ENCODE measurements at regions not wholly inside any gene's neighbourhood (a gene's known extent, or its start where the extent isn't known, plus 50 kb on each side); places are given as distances from the start of the nearest gene placed in this dataset.

DNA sequence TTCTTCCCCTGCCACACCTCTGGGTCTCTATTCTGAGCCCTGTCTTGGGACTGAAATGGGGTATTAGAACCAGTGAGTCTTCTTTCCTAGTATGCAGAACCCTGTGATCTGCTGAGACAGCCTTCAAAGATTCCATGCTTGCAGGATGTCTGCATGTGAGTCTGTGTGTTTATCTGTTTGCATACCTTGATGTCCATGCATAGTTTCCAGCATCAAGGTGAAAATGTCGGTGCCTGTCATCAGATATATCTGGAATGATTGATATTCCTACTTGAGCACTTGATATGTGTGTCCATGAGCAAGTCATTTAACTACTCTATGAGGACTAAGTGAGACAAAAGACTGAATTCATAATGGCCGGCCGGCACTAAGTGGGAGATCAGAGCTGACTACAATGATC, 117.0 kb upstream of the HS3ST1 start:
- Histone ChIP-seq H3K4me3 (ENCODE audit: low read length in 3 of 3) (no peak overlapping the region), H3K27me3 (ENCODE audit: control insufficient read depth in 3 of 3, insufficient read depth in 3 of 3, low read length in 3 of 3) (no peaks in the 10 kb centered on the region), H3K9me3 (ENCODE audit: control insufficient read depth in 3 of 3, low read length in 3 of 3) (no peaks in the 10 kb centered on the region), H3K4me1 (ENCODE audit: control insufficient read depth in 3 of 3, insufficient read depth in 3 of 3, low read length in 3 of 3) (no peaks in the 10 kb centered on the region), H3K9ac (ENCODE audit: low read depth in 1 of 3, low read length in 3 of 3) (no peak overlapping the region), H3K36me3 (ENCODE audit: control insufficient read depth in 3 of 3, insufficient read depth in 3 of 3, low read length in 3 of 3) (no peaks in the 10 kb centered on the region), H3K27ac (ENCODE audit: low read depth, low read length) (no peak overlapping the region)

GRCh38 chr4:11544211-11544610, 115.5 kb upstream of the HS3ST1 start:
- no peak overlapping the region for H3K27ac ChIP-seq (ENCODE audit: low read depth, low read length)
- no peaks in the 10 kb centered on the region for H3K27me3 ChIP-seq (ENCODE audit: control insufficient read depth in 3 of 3, insufficient read depth in 3 of 3, low read length in 3 of 3)
- H3K4me3 ChIP-seq (ENCODE audit: low read length in 3 of 3) = no peak overlapping the region
- no peak overlapping the region for H3K9ac ChIP-seq (ENCODE audit: low read depth in 1 of 3, low read length in 3 of 3)
- H3K36me3 ChIP-seq (ENCODE audit: control insufficient read depth in 3 of 3, insufficient read depth in 3 of 3, low read length in 3 of 3) = no peaks in the 10 kb centered on the region
- H3K4me1 ChIP-seq (ENCODE audit: control insufficient read depth in 3 of 3, insufficient read depth in 3 of 3, low read length in 3 of 3) = no peaks in the 10 kb centered on the region
- H3K9me3 ChIP-seq (ENCODE audit: control insufficient read depth in 3 of 3, low read length in 3 of 3) = no peaks in the 10 kb centered on the region

DNA sequence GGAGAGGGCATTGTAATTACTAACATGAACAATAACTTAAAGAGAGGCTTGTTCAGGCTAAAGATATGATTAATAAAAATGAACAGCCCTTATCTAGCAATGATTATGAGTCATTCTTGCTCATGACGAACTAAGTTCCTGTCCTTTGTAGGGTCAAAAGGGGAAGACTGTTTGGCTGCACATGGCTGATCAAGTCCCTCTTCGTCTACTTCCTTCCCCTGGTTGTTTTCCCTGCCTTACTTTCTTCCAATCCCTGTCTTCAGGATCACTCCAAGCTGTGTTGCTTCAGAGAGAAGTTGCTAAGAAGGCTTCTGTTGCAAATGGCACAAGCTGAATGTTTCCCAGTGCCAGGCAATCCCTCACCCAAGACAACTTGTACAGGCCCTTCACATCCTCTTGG, 115.0 kb upstream of the HS3ST1 start:
- Histone ChIP-seq H3K9ac (ENCODE audit: low read depth in 1 of 3, low read length in 3 of 3) (no peak overlapping the region), H3K36me3 (ENCODE audit: control insufficient read depth in 3 of 3, insufficient read depth in 3 of 3, low read length in 3 of 3) (no peaks in the 10 kb centered on the region), H3K9me3 (ENCODE audit: control insufficient read depth in 3 of 3, low read length in 3 of 3) (no peaks in the 10 kb centered on the region), H3K27ac (ENCODE audit: low read depth, low read length) (no peak overlapping the region), H3K27me3 (ENCODE audit: control insufficient read depth in 3 of 3, insufficient read depth in 3 of 3, low read length in 3 of 3) (no peaks in the 10 kb centered on the region), H3K4me1 (ENCODE audit: control insufficient read depth in 3 of 3, insufficient read depth in 3 of 3, low read length in 3 of 3) (no peaks in the 10 kb centered on the region), H3K4me3 (ENCODE audit: low read length in 3 of 3) (no peak overlapping the region)

GRCh38 chr4:11542952-11543351, 114.3 kb upstream of the HS3ST1 start:
- Histone ChIP-seq H3K9me3 (ENCODE audit: control insufficient read depth in 3 of 3, low read length in 3 of 3) (no peaks in the 10 kb centered on the region), H3K27ac (ENCODE audit: low read depth, low read length) (no peak overlapping the region), H3K36me3 (ENCODE audit: control insufficient read depth in 3 of 3, insufficient read depth in 3 of 3, low read length in 3 of 3) (no peaks in the 10 kb centered on the region), H3K4me3 (ENCODE audit: low read length in 3 of 3) (no peak overlapping the region), H3K27me3 (ENCODE audit: control insufficient read depth in 3 of 3, insufficient read depth in 3 of 3, low read length in 3 of 3) (no peaks in the 10 kb centered on the region), H3K9ac (ENCODE audit: low read depth in 1 of 3, low read length in 3 of 3) (no peak overlapping the region), H3K4me1 (ENCODE audit: control insufficient read depth in 3 of 3, insufficient read depth in 3 of 3, low read length in 3 of 3) (no peaks in the 10 kb centered on the region)

DNA sequence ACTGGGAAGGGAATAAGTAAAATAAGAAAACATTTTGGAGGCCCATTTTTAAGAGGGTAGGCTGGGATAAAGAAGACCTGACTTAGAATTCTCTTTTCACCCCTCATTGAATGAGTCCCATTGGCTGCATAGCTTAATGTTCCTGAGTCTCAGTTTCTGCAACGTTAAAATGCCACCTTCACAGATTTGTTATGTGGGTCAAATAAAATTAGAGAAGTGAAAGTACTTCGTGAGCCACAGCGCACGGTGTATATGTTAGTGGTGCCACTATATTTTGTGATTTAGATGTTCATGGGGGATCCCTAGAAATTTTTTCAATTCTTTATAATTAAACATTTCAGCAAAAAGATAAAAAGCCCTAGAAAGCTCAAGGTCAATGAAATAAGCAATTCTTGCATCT, 109.2 kb upstream of the HS3ST1 start:
- H3K9ac ChIP-seq (ENCODE audit: low read depth in 1 of 3, low read length in 3 of 3) = no peak overlapping the region
- H3K4me1 ChIP-seq (ENCODE audit: control insufficient read depth in 3 of 3, insufficient read depth in 3 of 3, low read length in 3 of 3) = no peaks in the 10 kb centered on the region
- H3K27ac ChIP-seq (ENCODE audit: low read depth, low read length) = no peak overlapping the region
- no peaks in the 10 kb centered on the region for H3K9me3 ChIP-seq (ENCODE audit: control insufficient read depth in 3 of 3, low read length in 3 of 3)
- no peaks in the 10 kb centered on the region for H3K36me3 ChIP-seq (ENCODE audit: control insufficient read depth in 3 of 3, insufficient read depth in 3 of 3, low read length in 3 of 3)
- no peak overlapping the region for H3K4me3 ChIP-seq (ENCODE audit: low read length in 3 of 3)
- no peaks in the 10 kb centered on the region for H3K27me3 ChIP-seq (ENCODE audit: control insufficient read depth in 3 of 3, insufficient read depth in 3 of 3, low read length in 3 of 3)

- peaks cover 0 to 2% (median 0%) of the 10 kb centered on the region in 3 donors for H3K9me3 ChIP-seq (ENCODE audit: control insufficient read depth in 3 of 3, low read length in 3 of 3)
- no peak overlapping the region for H3K9ac ChIP-seq (ENCODE audit: low read depth in 1 of 3, low read length in 3 of 3)
- no peaks in the 10 kb centered on the region for H3K27me3 ChIP-seq (ENCODE audit: control insufficient read depth in 3 of 3, insufficient read depth in 3 of 3, low read length in 3 of 3)
- no peak overlapping the region for H3K4me3 ChIP-seq (ENCODE audit: low read length in 3 of 3)
- H3K4me1 ChIP-seq (ENCODE audit: control insufficient read depth in 3 of 3, insufficient read depth in 3 of 3, low read length in 3 of 3) = no peaks in the 10 kb centered on the region
- H3K36me3 ChIP-seq (ENCODE audit: control insufficient read depth in 3 of 3, insufficient read depth in 3 of 3, low read length in 3 of 3) = no peaks in the 10 kb centered on the region
- H3K27ac ChIP-seq (ENCODE audit: low read depth, low read length) = no peak overlapping the region
These were observed 106.6 kb upstream of the HS3ST1 start for GRCh38 chr4:11535333-11535732.

DNA sequence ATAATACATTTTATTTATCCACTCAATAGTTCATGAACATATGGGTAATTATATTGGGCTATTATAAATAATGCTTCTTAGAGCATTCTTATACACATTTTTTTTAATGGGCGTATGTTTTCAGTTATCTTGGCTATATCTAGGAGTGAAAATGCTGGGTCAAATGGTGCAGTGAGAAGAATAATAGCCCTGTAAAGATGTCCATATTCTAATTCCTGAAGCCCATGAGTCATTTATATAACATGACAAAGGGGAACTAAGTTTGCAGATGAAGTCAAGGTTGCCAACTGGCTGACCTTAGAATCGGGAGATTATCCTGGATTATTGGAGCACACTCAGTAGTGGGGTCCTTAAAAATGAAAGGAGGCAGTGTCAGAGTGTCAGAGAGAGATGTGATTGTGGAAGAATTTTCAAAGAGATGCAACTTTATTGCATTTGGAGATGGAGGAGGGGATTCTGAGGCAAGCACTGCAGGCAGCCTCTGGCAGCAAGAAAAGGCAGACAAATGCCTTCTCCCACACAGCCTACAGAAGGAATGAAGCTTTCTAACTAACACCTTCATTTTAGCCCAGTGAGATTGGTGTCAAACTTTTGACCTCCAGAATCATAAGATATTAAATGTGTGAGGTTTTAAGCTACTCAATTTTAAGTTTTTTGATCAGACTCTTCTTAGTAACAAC, 106.1 kb upstream of the HS3ST1 start:
- Histone ChIP-seq H3K9me3 (ENCODE audit: control insufficient read depth in 3 of 3, low read length in 3 of 3) (peaks cover 0 to 2% (median 0%) of the 10 kb centered on the region in 3 donors), H3K4me3 (ENCODE audit: low read length in 3 of 3) (no peak overlapping the region), H3K36me3 (ENCODE audit: control insufficient read depth in 3 of 3, insufficient read depth in 3 of 3, low read length in 3 of 3) (no peaks in the 10 kb centered on the region), H3K4me1 (ENCODE audit: control insufficient read depth in 3 of 3, insufficient read depth in 3 of 3, low read length in 3 of 3) (no peaks in the 10 kb centered on the region), H3K27me3 (ENCODE audit: control insufficient read depth in 3 of 3, insufficient read depth in 3 of 3, low read length in 3 of 3) (no peaks in the 10 kb centered on the region), H3K27ac (ENCODE audit: low read depth, low read length) (no peak overlapping the region), H3K9ac (ENCODE audit: low read depth in 1 of 3, low read length in 3 of 3) (no peak overlapping the region)

- H3K9me3 ChIP-seq (ENCODE audit: control insufficient read depth in 3 of 3, low read length in 3 of 3) = peaks cover 0 to 2% (median 0%) of the 10 kb centered on the region in 3 donors
- H3K36me3 ChIP-seq (ENCODE audit: control insufficient read depth in 3 of 3, insufficient read depth in 3 of 3, low read length in 3 of 3) = no peaks in the 10 kb centered on the region
- no peak overlapping the region for H3K27ac ChIP-seq (ENCODE audit: low read depth, low read length)
- H3K4me1 ChIP-seq (ENCODE audit: control insufficient read depth in 3 of 3, insufficient read depth in 3 of 3, low read length in 3 of 3) = no peaks in the 10 kb centered on the region
- H3K9ac ChIP-seq (ENCODE audit: low read depth in 1 of 3, low read length in 3 of 3) = no peak overlapping the region
- no peaks in the 10 kb centered on the region for H3K27me3 ChIP-seq (ENCODE audit: control insufficient read depth in 3 of 3, insufficient read depth in 3 of 3, low read length in 3 of 3)
- no peak overlapping the region for H3K4me3 ChIP-seq (ENCODE audit: low read length in 3 of 3)
These were observed 103.4 kb upstream of the HS3ST1 start for GRCh38 chr4:11532138-11532537.

- Histone ChIP-seq H3K9ac (ENCODE audit: low read depth in 1 of 3, low read length in 3 of 3) (no peak overlapping the region), H3K27ac (ENCODE audit: low read depth, low read length) (no peak overlapping the region), H3K9me3 (ENCODE audit: control insufficient read depth in 3 of 3, low read length in 3 of 3) (peaks cover 0 to 2% (median 0%) of the 10 kb centered on the region in 3 donors), H3K4me3 (ENCODE audit: low read length in 3 of 3) (no peak overlapping the region), H3K36me3 (ENCODE audit: control insufficient read depth in 3 of 3, insufficient read depth in 3 of 3, low read length in 3 of 3) (no peaks in the 10 kb centered on the region), H3K4me1 (ENCODE audit: control insufficient read depth in 3 of 3, insufficient read depth in 3 of 3, low read length in 3 of 3) (no peaks in the 10 kb centered on the region), H3K27me3 (ENCODE audit: control insufficient read depth in 3 of 3, insufficient read depth in 3 of 3, low read length in 3 of 3) (no peaks in the 10 kb centered on the region)
These were observed 101.0 kb upstream of the HS3ST1 start for GRCh38 chr4:11529625-11530201.

- no peak overlapping the region for H3K9ac ChIP-seq (ENCODE audit: low read depth in 1 of 3, low read length in 3 of 3)
- no peak overlapping the region for H3K27ac ChIP-seq (ENCODE audit: low read depth, low read length)
- H3K27me3 ChIP-seq (ENCODE audit: control insufficient read depth in 3 of 3, insufficient read depth in 3 of 3, low read length in 3 of 3) = no peaks in the 10 kb centered on the region
- H3K4me3 ChIP-seq (ENCODE audit: low read length in 3 of 3) = no peak overlapping the region
- H3K4me1 ChIP-seq (ENCODE audit: control insufficient read depth in 3 of 3, insufficient read depth in 3 of 3, low read length in 3 of 3) = no peaks in the 10 kb centered on the region
- no peaks in the 10 kb centered on the region for H3K9me3 ChIP-seq (ENCODE audit: control insufficient read depth in 3 of 3, low read length in 3 of 3)
- H3K36me3 ChIP-seq (ENCODE audit: control insufficient read depth in 3 of 3, insufficient read depth in 3 of 3, low read length in 3 of 3) = no peaks in the 10 kb centered on the region
These were observed 96.4 kb upstream of the HS3ST1 start for GRCh38 chr4:11525085-11525484.

Data from skeletal muscle tissue (tissue), 3 donors.